Activated T-cell treated with anti-CD3 and anti-CD28 coated beads, Interleukin-2, amount 50 U/mL, for 1 hour (primary cell): ENCODE measurements at regions not wholly inside any gene's neighbourhood (a gene's known extent, or its start where the extent isn't known, plus 50 kb on each side); places are given as distances from the start of the nearest gene placed in this dataset.
"Not testable (repeated sequence)": the region's sequence is repeated elsewhere in the genome, so short reads cannot be mapped to it uniquely, and the experiment has no call there.

ENCODE experiments used
- DNase-seq: peaks from one replicate; pipeline ENCODE4 v3.0.0-alpha.2; 2020

- no peak for DNase-seq
Observed at GRCh38 chr5:5925191-5925590, 453.2 kb downstream of the MED10 start.

GRCh38 chr5:5919411-5919810 lies 458.9 kb downstream of the MED10 start:
- DNase-seq, result no peak

- DNase-seq, result no peak
Observed at GRCh38 chr5:5906778-5907177, 471.6 kb downstream of the MED10 start.

DNA sequence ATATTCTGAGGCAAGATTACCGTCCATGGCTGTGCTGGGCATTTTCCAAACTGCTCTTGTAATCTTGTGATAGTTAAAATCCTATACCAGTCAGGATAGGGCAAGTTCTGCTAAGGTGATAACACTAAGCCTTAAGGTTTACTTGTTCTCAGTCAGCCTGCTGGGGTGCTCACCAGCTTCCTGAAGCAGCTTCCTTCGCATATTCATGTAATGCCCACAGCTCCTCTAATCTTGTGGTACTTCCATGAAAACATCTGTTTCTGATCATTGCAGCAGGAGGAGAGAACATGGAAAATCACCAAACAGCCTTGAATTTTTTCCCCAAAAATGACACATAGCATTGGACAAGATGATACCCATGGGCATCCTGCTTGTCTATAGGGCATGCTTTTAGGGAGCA lies 473.2 kb downstream of the MED10 start:
- DNase-seq, result no peak

- DNase-seq, result no peak
Observed at GRCh38 chr5:5904113-5904512, 474.2 kb downstream of the MED10 start.

GRCh38 chr5:5902678-5903646 lies 475.4 kb downstream of the MED10 start:
- no peak for DNase-seq

GRCh38 chr5:5900350-5900749 lies 477.9 kb downstream of the ICE1 start:
- no peak for DNase-seq

GRCh38 chr5:5899716-5900115 lies 477.2 kb downstream of the ICE1 start:
- DNase-seq, result no peak

DNA sequence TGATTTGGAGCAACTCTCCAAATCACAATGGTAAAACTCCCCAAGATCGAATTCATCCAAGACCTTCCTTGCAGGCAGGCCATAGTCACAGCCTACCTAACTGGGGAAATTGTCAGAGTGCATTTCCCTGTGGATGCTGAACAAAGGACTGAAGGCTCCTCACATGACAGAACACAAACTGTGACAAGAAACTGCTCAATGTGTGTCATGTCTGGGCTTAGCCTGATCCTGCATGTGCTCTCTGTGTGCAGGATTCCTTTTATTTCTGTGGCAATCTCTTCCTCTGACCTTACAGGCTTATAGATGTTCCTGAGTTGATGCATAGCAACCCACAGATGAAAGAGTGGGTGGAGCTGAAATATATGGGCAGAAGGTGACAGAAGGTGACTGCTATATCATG lies 465.8 kb downstream of the ICE1 start:
- no peak for DNase-seq

GRCh38 chr5:5887833-5888232 lies 465.4 kb downstream of the ICE1 start:
- DNase-seq, result no peak

- DNase-seq, result peak; percentile 25
Observed at GRCh38 chr5:5886812-5887486, 464.5 kb downstream of the ICE1 start.

DNA sequence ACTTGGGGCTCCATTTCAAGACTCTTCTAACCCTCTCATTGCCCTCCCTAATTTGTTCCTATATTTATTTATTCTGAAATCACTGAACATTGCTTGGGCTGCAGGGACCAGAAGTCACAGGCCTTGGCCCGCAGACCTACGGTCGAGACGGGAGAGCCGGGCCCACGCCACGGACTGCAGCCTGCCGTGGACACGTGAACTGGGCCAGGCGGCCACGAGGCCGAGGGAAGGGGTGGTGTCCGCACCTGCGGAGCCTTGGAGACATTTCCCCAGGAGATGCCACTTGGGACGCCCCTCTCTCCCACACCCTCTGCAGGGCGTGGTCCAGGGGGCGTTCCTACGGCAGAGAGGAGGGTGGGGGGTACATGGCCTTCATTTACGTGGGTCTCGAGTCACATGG lies 463.9 kb downstream of the ICE1 start:
- no peak for DNase-seq

DNA sequence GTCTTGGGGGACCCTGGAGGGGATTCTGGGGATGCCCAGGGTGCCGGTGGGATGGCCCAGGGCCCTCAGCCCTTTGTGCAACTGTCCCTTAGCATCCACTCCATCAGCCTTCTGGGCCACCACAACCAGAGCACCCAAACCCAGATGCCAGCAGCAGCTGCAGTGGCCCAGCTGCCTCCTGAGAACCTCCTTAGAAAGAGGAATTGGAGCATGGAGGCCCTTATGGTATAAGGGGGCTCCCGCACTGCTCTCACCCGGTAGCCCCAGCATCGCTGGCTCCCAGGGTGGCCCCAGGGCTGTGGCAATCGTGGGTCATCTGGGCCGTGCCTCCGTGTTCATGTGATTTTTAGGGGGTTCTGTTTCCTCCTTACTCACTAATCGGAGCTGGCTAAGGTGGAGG lies 463.3 kb downstream of the ICE1 start:
- no peak for DNase-seq

DNA sequence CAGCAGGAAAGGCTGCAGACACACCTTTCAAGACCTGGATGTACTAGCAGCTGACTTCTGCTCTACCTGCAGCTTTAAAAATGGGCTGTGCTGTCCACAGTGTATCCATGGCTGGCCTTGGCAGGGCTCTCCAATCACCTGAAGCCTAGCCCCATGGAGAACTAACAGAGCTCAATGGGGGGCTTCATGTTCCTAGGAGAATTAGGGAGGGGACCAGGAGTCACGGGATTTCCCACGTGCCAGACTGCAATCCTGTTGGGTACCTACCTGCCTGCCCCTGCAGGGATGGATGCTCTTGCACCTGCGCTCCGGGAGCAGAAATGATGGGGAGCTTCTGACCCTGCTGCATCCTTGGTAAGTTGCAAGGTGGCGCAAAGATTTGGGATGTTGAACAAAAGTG lies 462.1 kb downstream of the ICE1 start:
- DNase-seq, result no peak

DNA sequence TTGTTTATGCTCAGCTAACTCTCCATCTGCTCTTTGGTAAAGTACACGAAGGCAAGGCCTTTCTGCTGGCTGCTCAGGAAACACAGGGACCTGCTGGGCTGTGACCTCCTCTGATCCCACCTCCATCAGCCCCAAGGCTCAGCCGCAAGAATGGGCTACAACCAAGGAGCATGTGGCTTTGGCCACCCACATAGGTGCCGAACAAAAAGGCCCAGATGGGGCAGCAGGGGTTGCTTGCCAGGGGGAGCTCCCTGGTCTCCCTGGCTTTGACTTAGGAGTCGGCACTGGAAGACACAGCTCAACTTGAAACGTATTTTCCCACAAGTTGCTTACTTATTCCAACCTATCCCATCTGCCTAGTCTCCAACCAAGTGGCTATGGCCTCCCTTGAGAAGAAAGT lies 461.1 kb downstream of the ICE1 start:
- DNase-seq, result no peak

GRCh38 chr5:5883146-5883545 lies 460.7 kb downstream of the ICE1 start:
- DNase-seq, result no peak

DNA sequence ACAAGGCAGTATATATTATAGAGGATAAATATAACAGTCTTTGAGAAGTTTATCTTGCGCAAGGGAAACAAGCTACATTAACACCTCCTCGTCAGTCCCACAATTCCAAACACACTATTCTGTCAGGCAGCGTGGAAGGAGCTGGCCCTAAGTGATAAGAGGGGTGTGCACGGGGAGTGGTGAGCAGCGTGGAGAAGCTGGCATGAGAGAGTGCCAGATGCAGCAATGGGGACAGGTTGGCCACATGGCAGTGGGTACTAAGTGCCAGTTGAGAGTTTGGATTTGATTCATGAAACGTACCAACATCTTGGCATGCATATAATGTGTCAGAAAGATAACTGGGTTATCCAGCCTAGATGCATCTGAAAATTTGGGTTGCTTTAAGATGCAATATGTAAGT lies 460.2 kb downstream of the ICE1 start:
- DNase-seq, result no peak

GRCh38 chr5:5881294-5881693 lies 458.8 kb downstream of the ICE1 start:
- no peak for DNase-seq

GRCh38 chr5:5880077-5880763 lies 457.7 kb downstream of the ICE1 start:
- DNase-seq, result no peak

DNA sequence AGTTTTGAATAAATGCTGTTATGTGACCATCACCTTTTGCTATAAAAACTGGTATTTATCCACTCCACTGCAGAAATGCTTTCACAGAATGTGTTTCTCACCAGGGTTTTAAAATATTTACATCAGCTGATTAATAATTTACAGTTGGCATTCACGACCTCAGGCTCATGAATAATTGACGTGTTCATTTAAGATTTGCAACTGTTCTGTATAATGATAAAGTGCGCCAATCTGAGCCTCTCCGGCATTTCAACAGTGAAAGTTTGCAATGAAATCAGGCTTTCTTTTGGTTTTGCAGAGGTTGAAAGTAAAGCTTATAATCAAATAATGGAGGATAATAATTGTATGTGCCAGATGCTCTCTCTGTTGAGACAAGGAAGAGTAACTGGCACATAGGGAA lies 434.9 kb downstream of the ICE1 start:
- DNase-seq, result no peak

- DNase-seq, result no peak
Observed at GRCh38 chr5:5854087-5854486, 431.6 kb downstream of the ICE1 start.

DNA sequence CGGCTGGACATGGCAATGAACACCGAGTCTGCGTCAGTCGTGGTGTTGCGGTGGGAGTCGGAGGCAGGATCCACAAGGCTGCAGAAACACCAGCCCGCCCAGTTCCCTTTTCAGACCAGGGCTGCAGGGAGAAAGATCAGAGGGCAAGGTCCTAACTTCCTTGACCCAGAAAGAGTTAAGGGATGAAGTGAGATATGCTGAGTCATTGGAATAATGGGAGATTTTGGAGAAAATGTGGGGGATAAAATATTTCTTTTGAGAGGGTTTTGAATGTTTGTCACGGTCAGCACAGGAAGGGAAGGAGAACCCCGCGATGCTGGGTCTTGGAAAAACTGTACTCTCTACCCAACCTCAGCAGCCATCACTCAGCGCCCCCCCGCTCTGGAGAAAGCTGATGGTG lies 416.0 kb downstream of the ICE1 start:
- DNase-seq, result no peak

DNA sequence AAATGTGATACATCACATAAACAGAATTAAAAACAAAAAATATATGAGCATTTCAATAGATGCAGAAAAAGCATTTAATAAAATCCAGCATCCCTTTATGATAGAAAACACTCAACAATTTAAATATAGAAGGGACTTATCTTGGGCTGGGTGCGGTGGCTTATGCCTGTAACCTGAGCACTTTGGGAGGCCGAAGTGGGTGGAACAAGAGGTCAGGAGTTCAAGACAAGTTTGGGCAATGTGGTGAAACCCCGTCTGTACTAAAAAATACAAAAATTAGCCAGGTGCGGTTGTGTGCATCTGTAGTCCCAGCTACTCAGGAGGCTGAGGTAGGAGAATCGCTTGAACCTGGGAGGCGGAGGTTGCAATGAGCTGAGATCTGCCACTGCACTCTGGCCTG lies 409.1 kb downstream of the ICE1 start:
- not testable (repeated sequence) for DNase-seq

DNA sequence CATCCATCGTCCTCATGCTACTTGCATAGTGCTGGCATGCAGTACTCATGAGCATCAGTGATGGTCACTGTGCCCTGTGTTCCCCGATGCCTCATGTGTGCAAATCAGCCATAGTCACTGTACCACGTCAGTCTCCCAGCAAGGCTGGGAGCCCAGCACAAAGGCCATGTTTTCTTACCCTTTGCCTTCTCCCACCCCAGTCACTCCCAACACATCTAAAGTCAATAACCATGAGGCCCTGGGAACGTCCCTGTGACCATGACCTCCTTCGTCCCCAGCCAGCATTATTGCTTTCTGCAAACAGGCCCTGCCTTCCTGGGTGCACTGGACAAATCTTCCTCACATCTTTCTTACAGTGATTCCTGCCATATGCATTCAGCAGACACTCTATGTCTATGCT lies 406.1 kb downstream of the ICE1 start:
- DNase-seq, result no peak
